ENCODE measurements at regions not wholly inside any gene's neighbourhood (a gene's known extent, or its start where the extent isn't known, plus 50 kb on each side); places are given as distances from the start of the nearest gene placed in this dataset.

GRCh38 chr14:42806909-42807315 lies 1200.2 kb downstream of the LRFN5 start:
- ATAC-seq = no peak
- 54 to 62% (median 58%) methylated on average over 2 of the region's 2 CpGs for WGBS, 4 donors

GRCh38 chr14:42804141-42804540 lies 1197.5 kb downstream of the LRFN5 start:
- 67 to 80% (median 69%) methylated on average over 4 of the region's 4 CpGs for WGBS, 4 donors
- ATAC-seq = no peak

More at GRCh38 chr14:42806909-42807315, 1200.2 kb downstream of the LRFN5 start:
- Histone ChIP-seq H3K9me3 (no peaks in the 10 kb centered on the region), H3K27ac (no peak overlapping the region), H3K36me3 (no peaks in the 10 kb centered on the region), H3K27me3 (no peaks in the 10 kb centered on the region), H3K4me1 (no peaks in the 10 kb centered on the region), H3K4me3 (no peak overlapping the region)
- DNase-seq = no peak
- intact Hi-C loops (cut with DNase I) = no loop called here
- no peak for TF ChIP-seq POLR2A (IDR thresholded peaks at IDR 0.05)
- TF ChIP-seq CTCF (IDR thresholded peaks at IDR 0.05) = no peak

GRCh38 chr14:42802346-42802745 lies 1195.7 kb downstream of the LRFN5 start:
- H3K27me3 ChIP-seq = no peaks in the 10 kb centered on the region
- ATAC-seq (no peak), DNase-seq (no peak)
- H3K36me3 ChIP-seq = no peaks in the 10 kb centered on the region
- H3K4me1 ChIP-seq = no peaks in the 10 kb centered on the region
- TF ChIP-seq POLR2A (IDR thresholded peaks at IDR 0.05) (no peak), CTCF (IDR thresholded peaks at IDR 0.05) (no peak)
- no peak overlapping the region for H3K27ac ChIP-seq
- WGBS, 4 donors = 91 to 100% (median 92%) methylated on average over 1 of the region's 1 CpG
- H3K9me3 ChIP-seq = peaks cover 0 to 11% (median 0%) of the 10 kb centered on the region in 12 donors
- intact Hi-C loops (cut with DNase I) = no loop called here
- no peak overlapping the region for H3K4me3 ChIP-seq

More at GRCh38 chr14:42804141-42804540, 1197.5 kb downstream of the LRFN5 start:
- DNase-seq = no peak
- intact Hi-C loops (cut with DNase I) = no loop called here
- Histone ChIP-seq H3K27ac (no peak overlapping the region), H3K4me3 (no peak overlapping the region), H3K4me1 (no peaks in the 10 kb centered on the region), H3K27me3 (no peaks in the 10 kb centered on the region), H3K9me3 (peaks cover 0 to 6% (median 0%) of the 10 kb centered on the region in 12 donors), H3K36me3 (no peaks in the 10 kb centered on the region)
- no peak for TF ChIP-seq POLR2A (IDR thresholded peaks at IDR 0.05)
- no peak for TF ChIP-seq CTCF (IDR thresholded peaks at IDR 0.05)

- TF ChIP-seq POLR2A (IDR thresholded peaks at IDR 0.05) = no peak
- TF ChIP-seq CTCF (IDR thresholded peaks at IDR 0.05) = no peak
- Histone ChIP-seq H3K36me3 (no peaks in the 10 kb centered on the region), H3K9me3 (peaks cover 0 to 11% (median 0%) of the 10 kb centered on the region in 12 donors), H3K27me3 (no peaks in the 10 kb centered on the region), H3K27ac (no peak overlapping the region), H3K4me1 (no peaks in the 10 kb centered on the region), H3K4me3 (no peak overlapping the region)
- no peak for ATAC-seq
- intact Hi-C loops (cut with DNase I) = no loop called here
- no peak for DNase-seq
- WGBS, 4 donors = 58 to 67% (median 63%) methylated on average over 1 of the region's 1 CpG
These were observed 1185.5 kb downstream of the LRFN5 start for GRCh38 chr14:42792166-42792565.
